ENCODE measurements at regions not wholly inside any gene's neighbourhood (a gene's known extent, or its start where the extent isn't known, plus 50 kb on each side); places are given as distances from the start of the nearest gene placed in this dataset.

DNA sequence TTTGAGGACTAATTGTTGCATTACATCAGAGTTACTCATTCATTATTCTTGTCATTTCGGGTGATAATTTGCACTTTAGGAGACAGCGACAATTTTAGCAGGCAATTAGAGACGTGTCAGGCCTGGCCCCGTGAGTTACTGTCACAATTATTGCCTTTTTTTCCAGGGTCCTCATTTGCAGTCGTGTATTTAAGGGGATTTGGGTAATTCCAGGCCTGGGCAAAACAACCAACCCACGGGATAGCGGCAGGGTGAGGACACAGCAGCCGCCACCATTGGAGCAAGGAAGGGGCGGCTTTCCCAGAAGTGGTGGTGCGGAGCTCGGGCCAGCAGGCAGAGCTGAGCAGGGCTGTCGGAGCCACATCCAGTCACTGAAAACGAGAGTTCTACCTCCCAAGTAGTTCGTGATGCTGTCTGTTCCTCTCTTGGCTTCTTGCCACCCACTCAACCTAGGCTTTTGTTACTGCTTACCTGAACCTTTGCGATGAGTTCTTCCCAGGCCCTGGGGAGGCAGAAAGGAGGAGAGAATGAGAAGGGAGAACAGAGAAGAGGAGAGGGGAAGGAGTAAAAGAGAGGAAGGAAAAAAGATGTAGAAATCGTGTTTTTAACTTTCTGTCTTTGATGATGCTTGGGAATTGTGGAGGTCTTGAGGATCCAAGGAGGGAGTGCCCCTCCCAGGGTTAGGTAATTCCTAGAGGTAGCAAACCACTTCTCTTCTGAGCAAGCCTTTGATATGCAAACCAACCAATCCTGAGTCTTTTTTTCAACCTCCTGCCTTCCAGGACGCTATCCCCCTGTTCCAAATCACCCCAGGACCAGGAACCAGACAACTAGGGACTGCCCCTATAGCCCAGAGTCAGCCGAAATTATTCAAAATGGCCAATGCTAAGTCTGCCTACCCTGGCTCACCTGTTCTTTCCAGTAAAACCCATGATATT, 236.1 kb downstream of the MIAT start:
- peaks cover 25% of the 10 kb centered on the region for H3K27me3 Mint-ChIP-seq
- H3K36me3 Mint-ChIP-seq (ENCODE audit: low read depth), result no peaks in the 10 kb centered on the region
- no peak overlapping the region for H3K27ac Mint-ChIP-seq
- no peak for DNase-seq
- no peak overlapping the region for H3K4me3 Mint-ChIP-seq
- no peaks in the 10 kb centered on the region for H3K9me3 Mint-ChIP-seq
- peaks cover 11% of the 10 kb centered on the region for H3K4me1 Mint-ChIP-seq (ENCODE audit: low read depth)

DNA sequence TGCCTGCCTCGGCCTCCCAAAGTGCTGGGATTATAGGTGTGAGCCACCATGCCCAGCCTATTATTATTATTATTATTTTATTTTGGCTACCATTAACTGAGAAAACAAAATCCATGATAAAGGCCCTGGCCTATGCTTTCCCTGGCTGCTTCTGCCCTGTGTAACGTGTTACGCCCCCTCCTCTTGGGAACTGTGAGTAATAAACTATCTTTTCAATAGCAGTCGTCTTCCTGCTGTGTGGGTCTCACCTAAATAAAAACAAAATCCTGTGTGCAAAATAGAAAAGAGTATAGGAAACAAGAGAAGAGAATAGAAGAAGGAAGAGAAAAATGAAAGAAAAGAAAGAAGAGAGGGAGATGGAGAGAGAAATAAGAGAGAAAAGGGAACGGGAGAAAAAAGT, 237.0 kb downstream of the MIAT start:
- H3K27ac Mint-ChIP-seq, result no peak overlapping the region
- no peaks in the 10 kb centered on the region for H3K36me3 Mint-ChIP-seq (ENCODE audit: low read depth)
- H3K4me3 Mint-ChIP-seq, result no peak overlapping the region
- H3K27me3 Mint-ChIP-seq, result peaks cover 35% of the 10 kb centered on the region
- DNase-seq, result no peak
- H3K4me1 Mint-ChIP-seq (ENCODE audit: low read depth), result peaks cover 11% of the 10 kb centered on the region
- no peaks in the 10 kb centered on the region for H3K9me3 Mint-ChIP-seq

- Mint-ChIP-seq H3K9me3 (no peaks in the 10 kb centered on the region), H3K27me3 (peaks cover 38% of the 10 kb centered on the region), H3K27ac (peak overlapping the region; percentile 16), H3K4me1 (ENCODE audit: low read depth) (peaks cover 11% of the 10 kb centered on the region), H3K36me3 (ENCODE audit: low read depth) (no peaks in the 10 kb centered on the region), H3K4me3 (no peak overlapping the region)
- DNase-seq, result no peak
Observed at GRCh38 chr22:26894766-26895485, 237.5 kb downstream of the MIAT start.

DNA sequence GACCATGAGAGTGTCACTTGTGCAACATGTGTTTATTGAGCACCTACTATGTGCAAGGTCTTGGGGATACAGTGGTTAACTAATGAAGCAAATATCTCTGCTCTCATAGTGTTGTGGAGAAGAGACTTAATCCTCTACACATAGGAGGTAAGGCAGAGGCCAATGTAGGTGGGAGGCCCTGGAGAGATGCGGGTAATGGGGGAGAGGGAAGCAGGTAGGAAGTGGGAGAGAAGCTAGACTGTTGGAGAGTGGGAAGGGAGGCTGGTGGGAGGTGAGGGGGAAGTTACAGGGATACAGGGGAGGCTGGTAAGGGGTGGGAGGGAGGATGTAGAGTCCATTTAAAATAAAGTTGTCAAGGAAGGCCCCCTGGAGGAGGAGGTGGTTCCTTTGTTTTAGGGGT, 240.0 kb downstream of the MIAT start:
- H3K27me3 Mint-ChIP-seq, result peaks cover 45% of the 10 kb centered on the region
- no peak overlapping the region for H3K27ac Mint-ChIP-seq
- H3K36me3 Mint-ChIP-seq (ENCODE audit: low read depth), result no peaks in the 10 kb centered on the region
- H3K9me3 Mint-ChIP-seq, result no peaks in the 10 kb centered on the region
- H3K4me3 Mint-ChIP-seq, result no peak overlapping the region
- no peak for DNase-seq
- H3K4me1 Mint-ChIP-seq (ENCODE audit: low read depth), result peaks cover 17% of the 10 kb centered on the region

DNA sequence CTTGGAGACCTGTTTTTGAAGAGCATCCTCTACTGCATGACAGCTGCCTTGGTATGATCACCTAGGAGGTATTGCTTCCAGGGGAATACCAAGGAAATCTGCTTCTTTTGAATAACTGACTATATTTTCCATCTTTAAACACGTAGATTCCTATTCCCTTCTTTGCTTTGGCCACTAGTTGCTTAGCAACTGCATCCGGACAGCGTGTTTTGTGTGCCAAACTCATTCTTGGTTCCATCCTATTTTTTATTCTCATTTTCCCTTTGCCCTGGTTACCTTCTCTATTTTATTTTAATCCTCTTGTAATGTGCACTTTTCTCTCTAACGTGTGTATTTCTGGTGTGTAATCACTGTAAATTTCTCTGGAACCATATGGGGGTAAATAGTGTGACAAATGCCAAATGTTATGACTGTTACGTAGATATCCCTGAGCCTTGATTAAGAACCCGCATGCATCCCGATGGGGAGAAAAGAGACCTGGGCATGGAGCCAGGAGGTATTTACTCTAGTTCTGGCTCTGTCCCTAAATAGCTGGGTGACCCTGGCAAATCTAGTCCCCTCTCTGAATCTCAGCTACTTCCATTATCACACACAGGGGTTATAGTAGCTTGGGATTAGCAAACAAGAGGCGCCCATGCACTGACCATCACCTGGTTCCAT, 241.7 kb downstream of the MIAT start:
- no peak for DNase-seq
- Mint-ChIP-seq H3K4me3 (no peak overlapping the region), H3K4me1 (ENCODE audit: low read depth) (peaks cover 23% of the 10 kb centered on the region), H3K27ac (no peak overlapping the region), H3K27me3 (peaks cover 49% of the 10 kb centered on the region), H3K9me3 (no peaks in the 10 kb centered on the region), H3K36me3 (ENCODE audit: low read depth) (no peaks in the 10 kb centered on the region)

- Mint-ChIP-seq H3K27ac (no peak overlapping the region), H3K9me3 (no peaks in the 10 kb centered on the region), H3K36me3 (ENCODE audit: low read depth) (no peaks in the 10 kb centered on the region), H3K27me3 (peaks cover 54% of the 10 kb centered on the region), H3K4me1 (ENCODE audit: low read depth) (peaks cover 14% of the 10 kb centered on the region), H3K4me3 (no peak overlapping the region)
- no peak for DNase-seq
Observed at GRCh38 chr22:26900787-26901186, 243.4 kb downstream of the MIAT start.

DNA sequence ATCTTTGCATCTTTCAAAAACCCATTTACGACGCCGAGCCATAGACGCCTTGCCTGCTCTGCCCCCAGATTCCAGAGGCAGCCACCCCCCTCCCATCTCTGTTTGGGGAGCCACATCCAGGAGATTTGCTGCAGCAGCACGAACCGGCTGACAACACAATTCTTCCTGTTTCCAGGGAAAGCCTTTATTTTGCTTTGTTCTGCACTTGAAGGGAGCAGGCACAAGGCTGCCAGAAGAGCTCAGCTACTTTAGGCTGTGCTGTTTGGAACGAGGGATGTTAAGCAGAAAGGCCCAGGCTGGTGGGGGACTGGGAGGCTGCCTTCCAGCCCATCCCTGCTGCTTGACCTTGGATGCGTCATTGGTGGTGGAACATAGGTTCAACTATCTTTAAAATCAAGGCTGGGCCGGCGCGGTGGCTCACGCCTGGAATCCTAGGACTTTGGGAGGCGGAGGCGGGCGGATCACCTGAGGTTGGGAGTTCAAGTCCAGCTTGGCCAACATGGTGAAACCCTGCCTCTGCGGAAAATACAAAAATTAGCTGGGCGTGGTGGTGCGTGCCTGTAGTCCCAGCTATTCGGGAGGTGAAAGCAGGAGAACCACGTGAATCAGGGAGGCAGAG, 243.9 kb downstream of the MIAT start:
- H3K27ac Mint-ChIP-seq, result no peak overlapping the region
- peaks cover 54% of the 10 kb centered on the region for H3K27me3 Mint-ChIP-seq

DNA sequence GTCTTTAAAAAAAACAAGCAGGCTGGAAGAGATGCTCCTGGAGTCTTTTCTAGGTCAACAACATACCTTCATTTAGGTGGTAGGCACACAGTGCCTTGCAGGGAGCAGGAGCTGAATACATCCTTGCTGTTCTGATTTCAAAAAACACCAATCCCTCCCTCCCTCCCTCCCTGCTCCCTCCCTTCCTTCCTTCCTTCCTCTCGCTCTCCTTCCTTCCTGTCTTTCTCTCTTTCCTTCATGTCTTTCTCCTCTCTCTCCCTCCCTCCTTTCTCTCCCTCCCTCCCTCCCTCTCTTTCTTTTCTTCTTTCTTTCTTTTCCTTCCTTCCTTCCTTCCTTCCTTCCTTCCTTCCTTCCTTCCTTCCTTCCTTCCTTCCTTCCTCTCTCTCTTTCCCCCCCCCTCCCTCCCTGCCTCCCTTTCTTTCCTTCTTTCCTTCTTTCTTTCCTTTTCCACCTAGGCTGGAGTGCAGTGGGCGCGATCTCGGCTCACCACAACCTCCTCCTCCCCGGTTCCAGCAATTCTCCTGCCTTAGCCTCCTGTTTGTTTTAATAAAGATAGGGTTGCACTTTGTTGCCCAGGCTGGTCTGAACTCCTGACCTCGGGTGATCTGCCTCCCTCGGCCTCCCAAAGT, 245.1 kb downstream of the MIAT start:
- H3K27ac Mint-ChIP-seq, result no peak overlapping the region
- H3K9me3 Mint-ChIP-seq, result no peaks in the 10 kb centered on the region
- no peaks in the 10 kb centered on the region for H3K36me3 Mint-ChIP-seq (ENCODE audit: low read depth)
- H3K4me3 Mint-ChIP-seq, result peak overlapping the region; percentile 52
- peaks cover 13% of the 10 kb centered on the region for H3K4me1 Mint-ChIP-seq (ENCODE audit: low read depth)
- peaks cover 54% of the 10 kb centered on the region for H3K27me3 Mint-ChIP-seq
- no peak for DNase-seq

More for the DNA sequence above, 243.9 kb downstream of the MIAT start:
- no peaks in the 10 kb centered on the region for H3K36me3 Mint-ChIP-seq (ENCODE audit: low read depth)
- H3K4me1 Mint-ChIP-seq (ENCODE audit: low read depth), result peaks cover 13% of the 10 kb centered on the region
- H3K4me3 Mint-ChIP-seq, result no peak overlapping the region
- no peak for DNase-seq
- no peaks in the 10 kb centered on the region for H3K9me3 Mint-ChIP-seq

DNA sequence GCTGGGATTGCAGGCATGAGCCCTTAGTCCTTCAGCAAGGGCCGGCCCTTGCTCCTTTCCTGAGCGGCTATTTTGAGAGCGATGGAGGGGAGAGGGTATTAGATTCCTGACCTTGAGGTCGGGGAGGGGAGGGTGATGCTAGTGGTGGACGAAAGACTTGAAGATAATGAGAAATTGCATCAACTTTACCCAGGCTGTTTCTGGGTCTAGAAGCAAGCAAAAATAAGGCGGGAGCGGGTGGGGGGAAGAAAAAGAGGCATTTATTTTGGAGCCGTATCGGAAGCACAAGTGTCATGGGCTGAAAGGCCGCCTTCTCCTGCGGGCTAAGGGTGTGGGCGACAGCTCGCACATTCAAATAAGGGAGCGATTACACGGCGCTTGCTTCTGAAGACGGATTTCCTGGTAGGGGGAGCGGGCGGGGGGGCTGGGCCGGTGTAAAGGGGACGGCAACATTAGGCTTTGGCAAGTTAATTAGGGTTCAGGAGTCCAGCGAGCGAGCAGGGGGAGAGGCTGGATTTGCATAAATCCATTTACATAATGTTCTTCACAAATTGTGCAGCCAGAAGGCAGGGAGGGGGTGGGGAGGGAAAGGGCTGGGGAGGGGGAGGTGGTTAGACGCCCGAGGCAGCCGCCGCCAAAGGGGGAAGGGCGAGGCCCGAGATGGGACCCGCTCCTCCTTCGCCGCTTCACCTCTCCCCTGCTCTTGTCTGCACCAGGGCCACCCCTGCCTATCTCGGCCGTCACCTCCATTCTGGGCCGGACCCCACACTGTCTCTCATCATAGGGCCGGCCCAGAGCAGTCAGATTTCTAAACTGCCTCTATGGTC, 245.9 kb downstream of the MIAT start:
- H3K4me3 Mint-ChIP-seq, result peak overlapping the region; percentile 52

GRCh38 chr22:26904483-26904882, 247.1 kb downstream of the MIAT start:
- Mint-ChIP-seq H3K4me1 (ENCODE audit: low read depth) (peaks cover 13% of the 10 kb centered on the region), H3K27me3 (peaks cover 34% of the 10 kb centered on the region), H3K4me3 (no peak overlapping the region), H3K36me3 (ENCODE audit: low read depth) (peaks cover 5% of the 10 kb centered on the region), H3K27ac (no peak overlapping the region), H3K9me3 (no peaks in the 10 kb centered on the region)
- DNase-seq, result no peak

More for the DNA sequence above, 245.9 kb downstream of the MIAT start:
- Mint-ChIP-seq H3K36me3 (ENCODE audit: low read depth) (no peaks in the 10 kb centered on the region), H3K27ac (no peak overlapping the region), H3K4me1 (ENCODE audit: low read depth) (peaks cover 13% of the 10 kb centered on the region), H3K9me3 (no peaks in the 10 kb centered on the region), H3K27me3 (peaks cover 47% of the 10 kb centered on the region)
- DNase-seq, result peak; percentile 34

GRCh38 chr22:26905076-26905475, 247.7 kb downstream of the MIAT start:
- peaks cover 5% of the 10 kb centered on the region for H3K36me3 Mint-ChIP-seq (ENCODE audit: low read depth)
- no peak for DNase-seq
- H3K27ac Mint-ChIP-seq, result no peak overlapping the region
- H3K9me3 Mint-ChIP-seq, result no peaks in the 10 kb centered on the region
- H3K4me1 Mint-ChIP-seq (ENCODE audit: low read depth), result peaks cover 13% of the 10 kb centered on the region
- peaks cover 32% of the 10 kb centered on the region for H3K27me3 Mint-ChIP-seq
- H3K4me3 Mint-ChIP-seq, result no peak overlapping the region

- DNase-seq, result no peak
- H3K4me1 Mint-ChIP-seq (ENCODE audit: low read depth), result peaks cover 11% of the 10 kb centered on the region
- H3K4me3 Mint-ChIP-seq, result no peak overlapping the region
- H3K27me3 Mint-ChIP-seq, result peaks cover 27% of the 10 kb centered on the region
- peaks cover 5% of the 10 kb centered on the region for H3K36me3 Mint-ChIP-seq (ENCODE audit: low read depth)
- H3K9me3 Mint-ChIP-seq, result no peaks in the 10 kb centered on the region
- no peak overlapping the region for H3K27ac Mint-ChIP-seq
Observed at GRCh38 chr22:26905640-26906039, 248.3 kb downstream of the MIAT start.

DNA sequence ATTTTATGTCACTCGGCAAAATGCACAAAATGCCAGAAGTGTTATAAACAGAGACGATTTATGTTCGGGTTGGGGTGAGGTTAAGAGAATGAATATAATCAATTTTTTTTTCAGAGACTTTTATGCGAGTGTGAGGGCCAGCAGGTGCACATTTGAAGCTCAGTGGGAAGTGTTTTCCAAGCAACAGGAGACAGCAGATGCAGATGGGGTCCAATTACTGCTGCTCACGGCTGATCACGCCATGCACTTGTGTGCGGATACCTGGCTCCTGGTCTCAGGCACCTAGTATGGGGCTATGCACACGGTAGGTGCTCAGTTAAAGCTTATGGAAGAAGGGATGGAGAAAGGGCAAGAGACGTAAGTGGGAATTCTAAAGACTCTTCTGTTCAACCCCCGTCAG, 249.1 kb downstream of the MIAT start:
- DNase-seq, result no peak
- Mint-ChIP-seq H3K9me3 (no peaks in the 10 kb centered on the region), H3K4me3 (no peak overlapping the region), H3K27me3 (peaks cover 19% of the 10 kb centered on the region), H3K4me1 (ENCODE audit: low read depth) (peaks cover 6% of the 10 kb centered on the region), H3K36me3 (ENCODE audit: low read depth) (peaks cover 5% of the 10 kb centered on the region), H3K27ac (no peak overlapping the region)
